ENCODE measurements at regions not wholly inside any gene's neighbourhood (a gene's known extent, or its start where the extent isn't known, plus 50 kb on each side); places are given as distances from the start of the nearest gene placed in this dataset.

DNA sequence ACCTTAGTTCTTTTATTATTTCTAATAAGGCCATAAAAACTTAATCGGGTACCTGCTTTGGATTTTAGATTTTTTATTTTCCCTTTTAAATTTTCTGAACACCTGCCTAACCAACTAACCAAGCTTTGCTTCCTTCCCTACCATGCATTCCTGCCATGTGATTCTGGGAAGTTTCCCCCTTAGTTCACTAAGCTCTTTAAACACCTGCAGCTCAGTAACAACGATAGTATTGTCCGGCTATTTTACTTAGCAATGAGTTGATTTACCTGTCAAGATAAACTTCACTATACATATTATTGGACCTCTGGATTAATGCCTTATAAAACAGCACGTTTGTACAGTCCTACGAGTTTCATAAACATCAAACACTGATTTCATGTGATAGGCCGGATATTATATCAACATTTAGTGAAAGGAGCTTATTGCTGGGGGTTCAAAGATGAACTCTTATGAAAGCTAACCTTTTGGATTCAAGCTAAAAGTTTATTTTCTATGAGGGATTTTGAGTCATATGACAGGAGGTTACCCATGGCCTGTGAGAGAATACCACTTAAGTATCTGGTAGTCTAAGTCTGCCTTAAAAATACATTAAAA, 81.0 kb upstream of the STARD13 start:
- no peaks in the 10 kb centered on the region for H3K27me3 ChIP-seq (replicated peaks)
- H3K36me3 ChIP-seq (replicated peaks) = no peaks in the 10 kb centered on the region
- no peak overlapping the region for H3K4me3 ChIP-seq (ENCODE audit: low read depth, low read length)
- no peak for DNase-seq
- no peak overlapping the region for H3K27ac ChIP-seq
- TF ChIP-seq, protein P1, sequence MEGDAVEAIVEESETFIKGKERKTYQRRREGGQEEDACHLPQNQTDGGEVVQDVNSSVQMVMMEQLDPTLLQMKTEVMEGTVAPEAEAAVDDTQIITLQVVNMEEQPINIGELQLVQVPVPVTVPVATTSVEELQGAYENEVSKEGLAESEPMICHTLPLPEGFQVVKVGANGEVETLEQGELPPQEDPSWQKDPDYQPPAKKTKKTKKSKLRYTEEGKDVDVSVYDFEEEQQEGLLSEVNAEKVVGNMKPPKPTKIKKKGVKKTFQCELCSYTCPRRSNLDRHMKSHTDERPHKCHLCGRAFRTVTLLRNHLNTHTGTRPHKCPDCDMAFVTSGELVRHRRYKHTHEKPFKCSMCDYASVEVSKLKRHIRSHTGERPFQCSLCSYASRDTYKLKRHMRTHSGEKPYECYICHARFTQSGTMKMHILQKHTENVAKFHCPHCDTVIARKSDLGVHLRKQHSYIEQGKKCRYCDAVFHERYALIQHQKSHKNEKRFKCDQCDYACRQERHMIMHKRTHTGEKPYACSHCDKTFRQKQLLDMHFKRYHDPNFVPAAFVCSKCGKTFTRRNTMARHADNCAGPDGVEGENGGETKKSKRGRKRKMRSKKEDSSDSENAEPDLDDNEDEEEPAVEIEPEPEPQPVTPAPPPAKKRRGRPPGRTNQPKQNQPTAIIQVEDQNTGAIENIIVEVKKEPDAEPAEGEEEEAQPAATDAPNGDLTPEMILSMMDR (IDR thresholded peaks at IDR 0.05; ENCODE audit: low read depth, low read length, missing control alignments) = no peak
- in situ Hi-C loops (cut with HindIII; ENCODE audit: low pct_ligation_motif_present, low sequenced_read_pairs) = no loop called here

- TF ChIP-seq, protein P1 (IDR thresholded peaks at IDR 0.05; ENCODE audit: low read depth, low read length, missing control alignments) = no peak
- DNase-seq = no peak
- H3K27ac ChIP-seq = no peak overlapping the region
- no peaks in the 10 kb centered on the region for H3K36me3 ChIP-seq (replicated peaks)
- no peak overlapping the region for H3K4me3 ChIP-seq (ENCODE audit: low read depth, low read length)
- in situ Hi-C loops (cut with HindIII; ENCODE audit: low pct_ligation_motif_present, low sequenced_read_pairs) = no loop called here
- no peaks in the 10 kb centered on the region for H3K27me3 ChIP-seq (replicated peaks)
Measured at GRCh38 chr13:33367171-33367895, 81.8 kb upstream of the STARD13 start.

GRCh38 chr13:33367926-33368325, 82.4 kb upstream of the STARD13 start:
- H3K27me3 ChIP-seq (replicated peaks) = no peaks in the 10 kb centered on the region
- TF ChIP-seq, protein P1 (IDR thresholded peaks at IDR 0.05; ENCODE audit: low read depth, low read length, missing control alignments) = no peak
- no peak overlapping the region for H3K27ac ChIP-seq
- H3K36me3 ChIP-seq (replicated peaks) = no peaks in the 10 kb centered on the region
- no peak overlapping the region for H3K4me3 ChIP-seq (ENCODE audit: low read depth, low read length)
- in situ Hi-C loops (cut with HindIII; ENCODE audit: low pct_ligation_motif_present, low sequenced_read_pairs) = no loop called here
- no peak for DNase-seq

- Histone ChIP-seq H3K27ac (no peak overlapping the region), H3K36me3 (replicated peaks) (no peaks in the 10 kb centered on the region), H3K4me3 (ENCODE audit: low read depth, low read length) (no peak overlapping the region), H3K27me3 (replicated peaks) (no peaks in the 10 kb centered on the region)
- DNase-seq = no peak
- in situ Hi-C loops (cut with HindIII; ENCODE audit: low pct_ligation_motif_present, low sequenced_read_pairs) = no loop called here
- TF ChIP-seq, protein P1 (IDR thresholded peaks at IDR 0.05; ENCODE audit: low read depth, low read length, missing control alignments) = no peak
Measured at GRCh38 chr13:33369073-33369472, 83.5 kb upstream of the STARD13 start.

GRCh38 chr13:33372251-33372919, 86.8 kb upstream of the STARD13 start:
- DNase-seq = no peak
- TF ChIP-seq, protein P1 (IDR thresholded peaks at IDR 0.05; ENCODE audit: low read depth, low read length, missing control alignments) = no peak
- no peaks in the 10 kb centered on the region for H3K36me3 ChIP-seq (replicated peaks)
- no peak overlapping the region for H3K27ac ChIP-seq
- in situ Hi-C loops (cut with HindIII; ENCODE audit: low pct_ligation_motif_present, low sequenced_read_pairs) = no loop called here
- no peaks in the 10 kb centered on the region for H3K27me3 ChIP-seq (replicated peaks)
- H3K4me3 ChIP-seq (ENCODE audit: low read depth, low read length) = no peak overlapping the region
